CD1c-positive myeloid dendritic cell (primary cell): ENCODE measurements at regions not wholly inside any gene's neighbourhood (a gene's known extent, or its start where the extent isn't known, plus 50 kb on each side); places are given as distances from the start of the nearest gene placed in this dataset.
A peak's percentile ranks its signal among the peaks of the same experiment; 100 is the strongest.

Experiments
- DNase-seq: peaks from one replicate; pipeline ENCODE4 v3.0.0-alpha.2; 2016; ENCODE audit errors: extremely low spot score

DNA sequence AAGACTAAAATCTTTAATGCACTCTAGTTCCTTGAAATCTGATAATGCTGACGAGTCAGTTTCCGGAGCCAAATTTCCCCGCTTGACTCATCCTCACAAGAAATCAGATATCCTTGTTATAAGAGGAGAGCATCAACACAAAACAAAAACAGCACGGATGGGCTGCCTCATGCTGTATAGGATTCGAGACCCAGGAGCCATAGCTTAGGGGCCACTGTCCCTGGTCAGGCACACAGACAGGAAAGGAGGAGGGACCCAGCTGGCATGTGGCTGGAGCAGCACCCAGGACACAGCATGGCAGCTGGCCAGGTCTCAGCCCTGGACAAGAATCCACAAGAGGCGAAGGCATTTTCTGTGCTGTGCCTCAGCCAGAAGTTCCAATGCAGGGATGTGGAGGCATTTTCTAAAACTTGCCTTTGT lies 110.2 kb upstream of the SPATA13 start:
- no peak for DNase-seq

GRCh38 chr13:24050796-24051715 lies 109.5 kb upstream of the SPATA13 start:
- DNase-seq = no peak

- no peak for DNase-seq
Measured at GRCh38 chr13:24052547-24053518, 107.7 kb upstream of the SPATA13 start.

DNA sequence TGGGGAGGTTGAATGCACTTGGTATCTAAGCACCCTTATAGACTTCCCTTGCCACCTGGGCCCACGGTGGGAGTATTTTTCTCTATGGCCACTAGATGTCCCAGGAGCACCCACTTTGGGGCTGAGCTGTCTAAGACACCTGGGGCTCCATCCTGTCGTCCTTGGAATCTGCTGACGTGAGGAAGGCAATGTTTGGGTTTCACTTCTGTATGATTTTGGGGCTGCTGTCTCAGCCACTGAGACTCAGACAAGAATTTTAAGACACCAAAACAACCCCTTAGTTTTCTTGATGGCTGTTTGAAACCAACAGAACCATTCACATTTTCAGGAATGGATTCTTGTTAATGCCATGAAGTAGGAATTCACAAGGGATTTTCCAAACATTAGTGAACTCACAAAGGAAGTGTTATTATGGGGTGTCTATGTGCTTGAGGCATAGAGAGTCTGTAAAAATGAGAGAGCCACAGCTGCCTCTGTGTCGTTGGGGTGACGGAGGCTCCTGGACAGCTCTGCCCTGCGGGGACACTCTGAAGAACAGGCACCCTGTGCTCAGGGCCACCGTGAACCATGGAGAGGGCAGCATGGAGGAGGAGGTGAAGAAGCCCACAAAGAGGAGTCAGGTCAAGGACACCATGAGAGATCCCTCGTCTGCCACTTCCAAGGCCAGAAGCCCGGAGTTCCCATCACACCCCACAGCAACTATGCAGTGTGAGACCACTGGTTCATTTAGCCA lies 106.8 kb upstream of the SPATA13 start:
- peak; percentile 65 for DNase-seq

DNA sequence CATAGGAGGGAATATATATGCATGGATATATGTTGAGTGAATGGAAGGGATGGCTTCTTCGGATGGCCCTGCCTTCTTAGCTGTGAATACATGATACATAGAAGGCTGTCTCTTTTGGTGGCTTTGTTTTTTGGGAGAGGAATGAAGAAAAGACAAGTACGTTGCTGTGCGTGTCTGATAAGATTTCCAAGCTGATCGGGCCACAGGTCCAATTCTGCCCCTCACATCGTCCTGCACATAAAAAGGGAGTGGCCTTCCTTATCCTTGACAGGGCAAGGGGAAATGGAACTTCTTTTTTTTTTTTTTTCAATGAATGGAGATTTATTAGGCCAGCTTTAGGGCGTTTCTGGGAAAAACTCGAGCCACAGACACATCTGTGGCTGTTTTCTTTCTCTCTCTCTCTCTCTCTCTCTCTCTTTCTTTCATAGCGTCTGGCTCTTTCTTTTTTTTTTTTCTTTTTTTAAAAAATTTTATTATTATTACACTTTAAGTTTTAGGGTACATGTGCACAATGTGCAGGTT lies 103.8 kb upstream of the SPATA13 start:
- no peak for DNase-seq

- no peak for DNase-seq
Measured at GRCh38 chr13:24060993-24061392, 99.5 kb upstream of the SPATA13 start.

DNA sequence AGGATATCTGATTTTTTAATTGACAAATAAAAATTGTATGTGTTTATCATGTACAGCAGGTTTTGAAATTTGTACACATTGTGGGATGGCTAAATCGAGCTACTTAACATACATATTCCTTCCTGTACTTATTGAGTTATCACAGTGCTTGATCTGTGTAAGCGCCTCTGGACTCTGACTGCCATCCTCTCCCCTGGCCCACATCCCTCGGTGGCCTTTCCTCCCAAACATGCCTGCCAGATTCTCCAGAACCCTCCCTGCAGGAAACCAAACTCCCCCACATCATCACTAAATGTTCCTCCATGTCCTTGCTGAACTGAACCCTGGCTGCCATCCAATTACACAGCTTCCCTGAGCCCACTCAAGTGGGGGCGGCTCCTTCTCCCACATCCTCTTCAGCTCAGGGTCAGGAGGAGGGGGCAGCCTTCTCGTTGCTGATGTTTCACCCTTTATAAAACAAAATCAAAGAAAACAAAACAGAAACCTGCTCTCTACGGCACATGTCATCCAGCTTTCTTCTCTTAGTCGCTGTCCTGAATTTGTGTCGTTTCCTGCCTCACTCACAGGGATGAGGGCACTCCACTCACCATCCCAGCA lies 97.1 kb upstream of the SPATA13 start:
- DNase-seq = peak; percentile 63

GRCh38 chr13:24064371-24064770 lies 96.1 kb upstream of the SPATA13 start:
- DNase-seq = peak; percentile 20

- DNase-seq = no peak
Measured at GRCh38 chr13:24065176-24065575, 95.3 kb upstream of the SPATA13 start.

- peak; percentile 23 for DNase-seq
Measured at GRCh38 chr13:24066405-24067295, 93.9 kb upstream of the SPATA13 start.

- no peak for DNase-seq
Measured at GRCh38 chr13:24068472-24068871, 92.0 kb upstream of the SPATA13 start.

DNA sequence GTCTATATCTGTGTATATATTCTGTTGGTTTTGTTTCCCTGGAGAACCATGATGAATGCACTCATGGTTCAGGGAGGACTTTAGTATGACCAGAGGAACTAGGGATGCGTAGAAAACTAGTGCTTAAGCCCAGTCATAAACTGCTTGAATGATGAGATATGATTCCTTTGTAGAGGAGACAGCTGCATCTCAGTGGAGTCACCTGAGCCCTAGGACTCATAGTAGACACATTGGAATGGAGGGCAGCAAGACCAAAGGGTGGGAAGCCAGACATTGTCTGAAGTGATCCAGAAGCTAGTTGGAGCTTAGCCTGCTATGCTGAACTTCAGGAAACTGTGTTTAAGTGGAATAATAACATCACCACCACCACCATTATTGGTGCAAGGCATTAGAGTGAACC lies 89.5 kb upstream of the SPATA13 start:
- no peak for DNase-seq

- DNase-seq = no peak
Measured at GRCh38 chr13:24071423-24072075, 89.0 kb upstream of the SPATA13 start.

GRCh38 chr13:24073657-24074056 lies 86.9 kb upstream of the SPATA13 start:
- DNase-seq = no peak

- DNase-seq = peak; percentile 50
Measured at GRCh38 chr13:24074678-24075077, 85.8 kb upstream of the SPATA13 start.

GRCh38 chr13:24075137-24075975 lies 85.2 kb upstream of the SPATA13 start:
- DNase-seq = no peak

DNA sequence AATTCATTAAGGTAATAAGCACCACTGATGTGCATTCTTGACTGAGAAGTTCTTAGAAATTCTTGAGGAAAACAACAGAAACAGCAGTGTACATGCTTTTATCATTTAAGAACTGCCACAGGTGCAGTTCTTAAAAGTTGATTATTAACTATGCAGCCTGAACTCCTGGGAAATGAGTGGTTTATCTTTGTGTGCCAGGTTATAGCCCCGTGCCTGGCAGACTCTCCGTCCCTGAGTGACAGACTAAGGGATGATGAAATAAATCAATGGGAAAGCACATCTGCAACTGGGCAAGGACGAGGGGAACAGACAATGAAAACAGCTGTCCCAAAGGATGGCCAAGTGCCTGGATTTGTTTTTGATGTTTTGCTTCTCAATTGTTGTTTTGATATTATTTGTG lies 84.4 kb upstream of the SPATA13 start:
- DNase-seq = no peak

GRCh38 chr13:24076636-24077035 lies 83.9 kb upstream of the SPATA13 start:
- DNase-seq = no peak

- no peak for DNase-seq
Measured at GRCh38 chr13:24080134-24080533, 80.4 kb upstream of the SPATA13 start.
